Adrenal gland (tissue), 5 donors: ENCODE measurements at regions not wholly inside any gene's neighbourhood (a gene's known extent, or its start where the extent isn't known, plus 50 kb on each side); places are given as distances from the start of the nearest gene placed in this dataset.

Experiments
- POLR2A ChIP-seq, 2 donors: fragments of 450-650 bp; IDR thresholded peaks; one replicate each; pipeline ENCODE4 v1.6.1; 2017; ENCODE audit warnings: antibody characterized with exemption in 2 of 2, mild to moderate bottlenecking in 2 of 2, moderate library complexity in 1 of 2
- TF ChIP-seq, protein P1 (sequence below), 6 experiments: fragments of 450-650 bp in 4 of 6; fragments of 200-600 bp in 2 of 6; sonication (generic) in 1 of 6; IDR thresholded peaks; 1 replicate in 5 of 6; 2 replicates in 1 of 6; pipeline versions ENCODE4 v1.5.1 to v1.8.0; 2016 to 2021; ENCODE audit warnings: antibody characterized with exemption in 6 of 6, mild to moderate bottlenecking in 2 of 6, moderate library complexity in 1 of 6
- donor health status: DM: no; HTN: no; CAD: no.

DNA sequence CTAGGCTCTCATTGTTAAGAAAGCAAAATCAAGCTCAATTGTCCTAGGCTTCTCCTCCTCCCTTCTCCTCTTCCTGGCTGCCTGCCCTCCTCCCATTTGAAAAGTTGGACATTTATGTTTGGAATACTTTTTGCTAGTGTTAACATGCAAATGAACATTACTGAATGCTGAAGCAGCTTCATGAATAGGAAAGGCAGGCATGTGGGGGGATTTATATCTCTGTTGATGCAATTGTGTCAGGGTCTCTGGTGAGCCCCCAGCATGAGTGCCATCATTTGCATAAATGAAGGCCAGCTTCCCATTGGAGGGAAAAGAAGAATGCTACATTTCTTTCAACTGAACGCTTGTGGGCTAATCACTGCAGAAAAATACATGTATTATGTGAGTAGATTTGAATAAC lies 160.1 kb upstream of the NDST3 start:
- TF ChIP-seq, protein P1, sequence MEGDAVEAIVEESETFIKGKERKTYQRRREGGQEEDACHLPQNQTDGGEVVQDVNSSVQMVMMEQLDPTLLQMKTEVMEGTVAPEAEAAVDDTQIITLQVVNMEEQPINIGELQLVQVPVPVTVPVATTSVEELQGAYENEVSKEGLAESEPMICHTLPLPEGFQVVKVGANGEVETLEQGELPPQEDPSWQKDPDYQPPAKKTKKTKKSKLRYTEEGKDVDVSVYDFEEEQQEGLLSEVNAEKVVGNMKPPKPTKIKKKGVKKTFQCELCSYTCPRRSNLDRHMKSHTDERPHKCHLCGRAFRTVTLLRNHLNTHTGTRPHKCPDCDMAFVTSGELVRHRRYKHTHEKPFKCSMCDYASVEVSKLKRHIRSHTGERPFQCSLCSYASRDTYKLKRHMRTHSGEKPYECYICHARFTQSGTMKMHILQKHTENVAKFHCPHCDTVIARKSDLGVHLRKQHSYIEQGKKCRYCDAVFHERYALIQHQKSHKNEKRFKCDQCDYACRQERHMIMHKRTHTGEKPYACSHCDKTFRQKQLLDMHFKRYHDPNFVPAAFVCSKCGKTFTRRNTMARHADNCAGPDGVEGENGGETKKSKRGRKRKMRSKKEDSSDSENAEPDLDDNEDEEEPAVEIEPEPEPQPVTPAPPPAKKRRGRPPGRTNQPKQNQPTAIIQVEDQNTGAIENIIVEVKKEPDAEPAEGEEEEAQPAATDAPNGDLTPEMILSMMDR (IDR thresholded peaks at IDR 0.05): no peak
- TF ChIP-seq POLR2A (IDR thresholded peaks at IDR 0.05): no peak
